ENCODE measurements at regions not wholly inside any gene's neighbourhood (a gene's known extent, or its start where the extent isn't known, plus 50 kb on each side); places are given as distances from the start of the nearest gene placed in this dataset.

- DNase-seq = no peak
- H3K9ac ChIP-seq (ENCODE audit: extremely low read depth, low read length, poor library complexity, severe bottlenecking) = no peak overlapping the region
- no peak for TF ChIP-seq CTCF (conservative IDR thresholded peaks at IDR 0.05)
- H3K4me1 ChIP-seq (ENCODE audit: control insufficient read depth, insufficient read depth, low read length) = peaks cover 4% of the 10 kb centered on the region
- H3K4me3 ChIP-seq (ENCODE audit: low read length) = no peak overlapping the region
- peaks cover 58% of the 10 kb centered on the region for H3K27me3 ChIP-seq (ENCODE audit: control insufficient read depth, insufficient read depth, low read length, poor library complexity, severe bottlenecking)
- H3K36me3 Mint-ChIP-seq (ENCODE audit: low read depth) = no peaks in the 10 kb centered on the region
- H3K9me3 Mint-ChIP-seq = no peaks in the 10 kb centered on the region
- 57 to 71% methylated on average over 1 to 2 of the region's 2 CpGs for WGBS, 2 experiments (ENCODE audit: insufficient coverage in 1 of 2, insufficient read length in 1 of 2)
- no peaks in the 10 kb centered on the region for H3K9me3 ChIP-seq (ENCODE audit: control insufficient read depth, low read length)
- H3K36me3 ChIP-seq (ENCODE audit: control insufficient read depth, insufficient read depth, low read length) = no peaks in the 10 kb centered on the region
- peaks cover 63% of the 10 kb centered on the region for H3K27me3 Mint-ChIP-seq (ENCODE audit: insufficient read depth)
- no peak overlapping the region for H3K27ac Mint-ChIP-seq
- peaks cover 12% of the 10 kb centered on the region for H3K4me1 Mint-ChIP-seq
- peak overlapping the region; percentile 76 for H3K27ac ChIP-seq (ENCODE audit: low read depth, low read length)
- H3K4me3 Mint-ChIP-seq = no peak overlapping the region
Measured at GRCh38 chr1:55584526-55585401, 369.6 kb upstream of the USP24 start.

- DNase-seq = peak; percentile 58
- no peaks in the 10 kb centered on the region for H3K9me3 Mint-ChIP-seq
- H3K4me3 Mint-ChIP-seq = no peak overlapping the region
- peaks cover 12% of the 10 kb centered on the region for H3K4me1 Mint-ChIP-seq
- peaks cover 45% of the 10 kb centered on the region for H3K27me3 Mint-ChIP-seq (ENCODE audit: insufficient read depth)
- Histone ChIP-seq H3K9me3 (ENCODE audit: control insufficient read depth, low read length) (no peaks in the 10 kb centered on the region), H3K9ac (ENCODE audit: extremely low read depth, low read length, poor library complexity, severe bottlenecking) (no peak overlapping the region), H3K4me3 (ENCODE audit: low read length) (no peak overlapping the region), H3K36me3 (ENCODE audit: control insufficient read depth, insufficient read depth, low read length) (no peaks in the 10 kb centered on the region), H3K27ac (ENCODE audit: low read depth, low read length) (no peak overlapping the region), H3K4me1 (ENCODE audit: control insufficient read depth, insufficient read depth, low read length) (no peaks in the 10 kb centered on the region), H3K27me3 (ENCODE audit: control insufficient read depth, insufficient read depth, low read length, poor library complexity, severe bottlenecking) (peaks cover 32% of the 10 kb centered on the region)
- 86 to 97% methylated on average over 3 to 4 of the region's 4 CpGs for WGBS, 2 experiments (ENCODE audit: insufficient coverage in 1 of 2, insufficient read length in 1 of 2)
- H3K27ac Mint-ChIP-seq = no peak overlapping the region
- no peak for TF ChIP-seq CTCF (conservative IDR thresholded peaks at IDR 0.05)
- no peaks in the 10 kb centered on the region for H3K36me3 Mint-ChIP-seq (ENCODE audit: low read depth)
Measured at GRCh38 chr1:55582084-55582483, 366.9 kb upstream of the USP24 start.

GRCh38 chr1:55580845-55581332 lies 365.7 kb upstream of the USP24 start:
- Mint-ChIP-seq H3K27me3 (ENCODE audit: insufficient read depth) (peaks cover 38% of the 10 kb centered on the region), H3K4me1 (peaks cover 21% of the 10 kb centered on the region), H3K9me3 (no peaks in the 10 kb centered on the region), H3K36me3 (ENCODE audit: low read depth) (no peaks in the 10 kb centered on the region), H3K4me3 (no peak overlapping the region), H3K27ac (no peak overlapping the region)
- Histone ChIP-seq H3K27me3 (ENCODE audit: control insufficient read depth, insufficient read depth, low read length, poor library complexity, severe bottlenecking) (peaks cover 20% of the 10 kb centered on the region), H3K4me3 (ENCODE audit: low read length) (no peak overlapping the region), H3K4me1 (ENCODE audit: control insufficient read depth, insufficient read depth, low read length) (no peaks in the 10 kb centered on the region), H3K9ac (ENCODE audit: extremely low read depth, low read length, poor library complexity, severe bottlenecking) (no peak overlapping the region), H3K27ac (ENCODE audit: low read depth, low read length) (no peak overlapping the region), H3K9me3 (ENCODE audit: control insufficient read depth, low read length) (no peaks in the 10 kb centered on the region), H3K36me3 (ENCODE audit: control insufficient read depth, insufficient read depth, low read length) (no peaks in the 10 kb centered on the region)
- no peak for TF ChIP-seq CTCF (conservative IDR thresholded peaks at IDR 0.05)
- 94% methylated on average over 3 of the region's 3 CpGs; no CpG with 5 or more reads in 1 of the 2 experiments for WGBS, 2 experiments (ENCODE audit: insufficient coverage in 1 of 2, insufficient read length in 1 of 2)
- peak; percentile 28 for DNase-seq

Data from endodermal cell (in vitro differentiated cells).